ENCODE measurements at regions not wholly inside any gene's neighbourhood (a gene's known extent, or its start where the extent isn't known, plus 50 kb on each side); places are given as distances from the start of the nearest gene placed in this dataset.

GRCh38 chr22:27207266-27207665, 549.9 kb downstream of the MIAT start:
- Histone ChIP-seq H2AFZ (ENCODE audit: low read length) (no peak overlapping the region), H3K18ac (ENCODE audit: low read length) (no peak overlapping the region), H3K4me2 (ENCODE audit: insufficient read depth, low read length, poor library complexity, severe bottlenecking) (no peak overlapping the region), H4K8ac (ENCODE audit: low read depth, low read length) (no peak overlapping the region), H3K27ac (replicated peaks; ENCODE audit: low read length) (no peak overlapping the region), H3K4ac (ENCODE audit: low read length) (no peak overlapping the region), H3K9ac (ENCODE audit: low read depth, low read length, poor library complexity) (no peak overlapping the region), H3K9me3 (replicated peaks in 1 of 2; ENCODE audit: control insufficient read depth in 2 of 2, insufficient read depth in 1 of 2, low read depth in 1 of 2, low read length in 2 of 2) (no peaks in the 10 kb centered on the region), H3K4me1 (ENCODE audit: control insufficient read depth in 2 of 2, insufficient read depth in 1 of 2, low read depth in 1 of 2, low read length in 2 of 2) (peaks cover 14 to 19% of the 10 kb centered on the region in 2 donors), H2BK12ac (ENCODE audit: low read length) (no peak overlapping the region), H2BK5ac (ENCODE audit: low read length) (no peak overlapping the region), H2BK15ac (ENCODE audit: low read length) (no peak overlapping the region), H3K27me3 (ENCODE audit: control insufficient read depth in 3 of 3, insufficient read depth in 3 of 3, low read depth in 1 of 3, low read length in 3 of 3) (no peaks in the 10 kb centered on the region), H2AK5ac (ENCODE audit: low read depth, low read length) (no peak overlapping the region), H3K23ac (ENCODE audit: low read depth, low read length, poor library complexity) (no peak overlapping the region), H4K91ac (ENCODE audit: low read depth, low read length, poor library complexity) (no peak overlapping the region), H2BK120ac (ENCODE audit: low read depth, low read length) (no peak overlapping the region), H3K4me3 (ENCODE audit: low read length in 2 of 2) (no peak overlapping the region), H3K14ac (ENCODE audit: low read length) (no peak overlapping the region), H3K36me3 (replicated peaks in 1 of 2; ENCODE audit: control insufficient read depth in 2 of 2, insufficient read depth in 2 of 2, low read length in 2 of 2) (no peaks in the 10 kb centered on the region), H3K79me1 (ENCODE audit: low read depth, low read length) (no peaks in the 10 kb centered on the region)
- no peak for DNase-seq (ENCODE audit: low spot score)
- whole genome bisulfite sequencing, 2 donors (ENCODE audit: extremely low coverage in 2 of 2, insufficient read length in 2 of 2, insufficient replicate concordance in 1 of 2) = no CpG with 5 or more reads among the region's 5 CpGs

GRCh38 chr22:27207907-27208306, 550.5 kb downstream of the MIAT start:
- Histone ChIP-seq H3K27me3 (ENCODE audit: control insufficient read depth in 3 of 3, insufficient read depth in 3 of 3, low read depth in 1 of 3, low read length in 3 of 3) (no peaks in the 10 kb centered on the region), H2BK5ac (ENCODE audit: low read length) (no peak overlapping the region), H2AK5ac (ENCODE audit: low read depth, low read length) (no peak overlapping the region), H2AFZ (ENCODE audit: low read length) (peak overlapping the region; percentile 25), H2BK15ac (ENCODE audit: low read length) (no peak overlapping the region), H3K14ac (ENCODE audit: low read length) (no peak overlapping the region), H3K4me2 (ENCODE audit: insufficient read depth, low read length, poor library complexity, severe bottlenecking) (no peak overlapping the region), H3K36me3 (replicated peaks in 1 of 2; ENCODE audit: control insufficient read depth in 2 of 2, insufficient read depth in 2 of 2, low read length in 2 of 2) (no peaks in the 10 kb centered on the region), H3K9me3 (replicated peaks in 1 of 2; ENCODE audit: control insufficient read depth in 2 of 2, insufficient read depth in 1 of 2, low read depth in 1 of 2, low read length in 2 of 2) (no peaks in the 10 kb centered on the region), H3K79me1 (ENCODE audit: low read depth, low read length) (no peaks in the 10 kb centered on the region), H2BK120ac (ENCODE audit: low read depth, low read length) (no peak overlapping the region), H3K4ac (ENCODE audit: low read length) (no peak overlapping the region), H3K9ac (ENCODE audit: low read depth, low read length, poor library complexity) (no peak overlapping the region), H4K91ac (ENCODE audit: low read depth, low read length, poor library complexity) (no peak overlapping the region), H3K4me3 (ENCODE audit: low read length in 2 of 2) (no peak overlapping the region), H4K8ac (ENCODE audit: low read depth, low read length) (no peak overlapping the region), H3K4me1 (ENCODE audit: control insufficient read depth in 2 of 2, insufficient read depth in 1 of 2, low read depth in 1 of 2, low read length in 2 of 2) (peaks cover 18 to 21% of the 10 kb centered on the region in 2 donors), H2BK12ac (ENCODE audit: low read length) (no peak overlapping the region), H3K27ac (replicated peaks; ENCODE audit: low read length) (no peak overlapping the region), H3K23ac (ENCODE audit: low read depth, low read length, poor library complexity) (no peak overlapping the region), H3K18ac (ENCODE audit: low read length) (no peak overlapping the region)
- DNase-seq (ENCODE audit: low spot score) = no peak
- no CpG with 5 or more reads among the region's 4 CpGs for WGBS, 2 donors (ENCODE audit: extremely low coverage in 2 of 2, insufficient read length in 2 of 2, insufficient replicate concordance in 1 of 2)

GRCh38 chr22:27210111-27210730, 552.8 kb downstream of the MIAT start:
- H4K91ac ChIP-seq (ENCODE audit: low read depth, low read length, poor library complexity) = no peak overlapping the region
- peaks cover 13 to 14% of the 10 kb centered on the region in 2 donors for H3K4me1 ChIP-seq (ENCODE audit: control insufficient read depth in 2 of 2, insufficient read depth in 1 of 2, low read depth in 1 of 2, low read length in 2 of 2)
- no peak overlapping the region for H3K14ac ChIP-seq (ENCODE audit: low read length)
- no peak overlapping the region for H3K4me2 ChIP-seq (ENCODE audit: insufficient read depth, low read length, poor library complexity, severe bottlenecking)
- H2BK120ac ChIP-seq (ENCODE audit: low read depth, low read length) = no peak overlapping the region
- H3K27ac ChIP-seq (replicated peaks; ENCODE audit: low read length) = no peak overlapping the region
- no peak overlapping the region for H3K4ac ChIP-seq (ENCODE audit: low read length)
- no peak overlapping the region for H3K23ac ChIP-seq (ENCODE audit: low read depth, low read length, poor library complexity)
- no peak overlapping the region for H2AK5ac ChIP-seq (ENCODE audit: low read depth, low read length)
- H3K36me3 ChIP-seq (replicated peaks in 1 of 2; ENCODE audit: control insufficient read depth in 2 of 2, insufficient read depth in 2 of 2, low read length in 2 of 2) = no peaks in the 10 kb centered on the region
- DNase-seq (ENCODE audit: low spot score) = no peak
- no CpG with 5 or more reads among the region's 10 CpGs for WGBS, 2 donors (ENCODE audit: extremely low coverage in 2 of 2, insufficient read length in 2 of 2, insufficient replicate concordance in 1 of 2)
- peak overlapping the region; percentile 23 for H2BK15ac ChIP-seq (ENCODE audit: low read length)
- no peaks in the 10 kb centered on the region for H3K27me3 ChIP-seq (ENCODE audit: control insufficient read depth in 3 of 3, insufficient read depth in 3 of 3, low read depth in 1 of 3, low read length in 3 of 3)
- no peak overlapping the region for H2BK5ac ChIP-seq (ENCODE audit: low read length)
- H3K79me1 ChIP-seq (ENCODE audit: low read depth, low read length) = no peaks in the 10 kb centered on the region
- no peaks in the 10 kb centered on the region for H3K9me3 ChIP-seq (replicated peaks in 1 of 2; ENCODE audit: control insufficient read depth in 2 of 2, insufficient read depth in 1 of 2, low read depth in 1 of 2, low read length in 2 of 2)
- H3K18ac ChIP-seq (ENCODE audit: low read length) = peak overlapping the region; percentile 38
- no peak overlapping the region for H3K9ac ChIP-seq (ENCODE audit: low read depth, low read length, poor library complexity)
- H4K8ac ChIP-seq (ENCODE audit: low read depth, low read length) = no peak overlapping the region
- H2BK12ac ChIP-seq (ENCODE audit: low read length) = no peak overlapping the region
- H3K4me3 ChIP-seq (ENCODE audit: low read length in 2 of 2) = no peak overlapping the region
- peak overlapping the region; percentile 70 for H2AFZ ChIP-seq (ENCODE audit: low read length)

GRCh38 chr22:27212102-27212501, 554.7 kb downstream of the MIAT start:
- no CpG with 5 or more reads among the region's 4 CpGs for WGBS, 2 donors (ENCODE audit: extremely low coverage in 2 of 2, insufficient read length in 2 of 2, insufficient replicate concordance in 1 of 2)
- Histone ChIP-seq H3K27ac (replicated peaks; ENCODE audit: low read length) (no peak overlapping the region), H3K36me3 (replicated peaks in 1 of 2; ENCODE audit: control insufficient read depth in 2 of 2, insufficient read depth in 2 of 2, low read length in 2 of 2) (no peaks in the 10 kb centered on the region), H4K8ac (ENCODE audit: low read depth, low read length) (no peak overlapping the region), H2BK12ac (ENCODE audit: low read length) (no peak overlapping the region), H3K18ac (ENCODE audit: low read length) (no peak overlapping the region), H4K91ac (ENCODE audit: low read depth, low read length, poor library complexity) (no peak overlapping the region), H2AK5ac (ENCODE audit: low read depth, low read length) (no peak overlapping the region), H3K9ac (ENCODE audit: low read depth, low read length, poor library complexity) (no peak overlapping the region), H3K4me1 (ENCODE audit: control insufficient read depth in 2 of 2, insufficient read depth in 1 of 2, low read depth in 1 of 2, low read length in 2 of 2) (peaks cover 10 to 14% of the 10 kb centered on the region in 2 donors), H3K14ac (ENCODE audit: low read length) (no peak overlapping the region), H2BK120ac (ENCODE audit: low read depth, low read length) (no peak overlapping the region), H3K4me2 (ENCODE audit: insufficient read depth, low read length, poor library complexity, severe bottlenecking) (no peak overlapping the region), H2BK5ac (ENCODE audit: low read length) (no peak overlapping the region), H3K27me3 (ENCODE audit: control insufficient read depth in 3 of 3, insufficient read depth in 3 of 3, low read depth in 1 of 3, low read length in 3 of 3) (no peaks in the 10 kb centered on the region), H3K23ac (ENCODE audit: low read depth, low read length, poor library complexity) (no peak overlapping the region), H3K79me1 (ENCODE audit: low read depth, low read length) (no peaks in the 10 kb centered on the region), H3K9me3 (replicated peaks in 1 of 2; ENCODE audit: control insufficient read depth in 2 of 2, insufficient read depth in 1 of 2, low read depth in 1 of 2, low read length in 2 of 2) (no peaks in the 10 kb centered on the region), H3K4me3 (ENCODE audit: low read length in 2 of 2) (no peak overlapping the region), H3K4ac (ENCODE audit: low read length) (no peak overlapping the region), H2BK15ac (ENCODE audit: low read length) (no peak overlapping the region), H2AFZ (ENCODE audit: low read length) (peak overlapping the region; percentile 26)
- no peak for DNase-seq (ENCODE audit: low spot score)

Data from neuronal stem cell (in vitro differentiated cells).